Tibial artery (tissue), 4 donors: ENCODE measurements at regions not wholly inside any gene's neighbourhood (a gene's known extent, or its start where the extent isn't known, plus 50 kb on each side); places are given as distances from the start of the nearest gene placed in this dataset.

Source experiments
- DNase-seq, 2 donors: peaks; one replicate each; pipeline ENCODE4 v3.0.0-alpha.2; 2019
- H3K27ac ChIP-seq, 2 donors: fragments of 200-600 bp; sonication (generic) in 1 of 2; 1 replicate in 1 of 2; 2 replicates in 1 of 2; pipeline ENCODE4 v1.5.1; 2018 to 2019; ENCODE audit warnings: mild to moderate bottlenecking in 1 of 2
- H3K27me3 ChIP-seq, 2 donors: fragments of 200-600 bp; sonication (generic) in 1 of 2; one replicate each; pipeline versions ENCODE4 v1.5.1 to v1.6.0; 2016 to 2019
- H3K36me3 ChIP-seq, 3 donors: fragments of 200-600 bp; sonication (generic) in 2 of 3; one replicate each; pipeline ENCODE4 v1.5.1; 2016 to 2019; ENCODE audit warnings: mild to moderate bottlenecking in 2 of 3
- H3K4me1 ChIP-seq, 4 donors: fragments of 200-600 bp; sonication (generic) in 2 of 4; 1 replicate in 3 of 4; 2 replicates in 1 of 4; pipeline ENCODE4 v1.5.1; 2016 to 2019
- H3K4me3 ChIP-seq, 2 donors: fragments of 200-600 bp; sonication (generic) in 1 of 2; 1 replicate in 1 of 2; 2 replicates in 1 of 2; pipeline ENCODE4 v1.5.1; 2018 to 2019; ENCODE audit warnings: mild to moderate bottlenecking in 2 of 2
- H3K9me3 ChIP-seq, 3 donors: fragments of 200-600 bp; sonication (generic) in 1 of 3; one replicate each; pipeline ENCODE4 v1.5.1; 2016 to 2019
- CTCF ChIP-seq, 2 experiments: fragments of 200-600 bp in 1 of 2; fragments of 450-650 bp in 1 of 2; IDR thresholded peaks; one replicate each; pipeline ENCODE4 v1.5.1; 2017 to 2019; ENCODE audit warnings: antibody characterized with exemption in 2 of 2, mild to moderate bottlenecking in 1 of 2, moderate library complexity in 1 of 2
- intact Hi-C: fragments of 100-400 bp; cut with DNase I; formaldehyde crosslinking; loops from one replicate; pipeline ENCODE4 v1.15.0; 2023; ENCODE audit warnings: low total_unique reads

- H3K4me3 ChIP-seq: no peak overlapping the region
- no peak for DNase-seq
- no peak overlapping the region for H3K27ac ChIP-seq
- no peaks in the 10 kb centered on the region for H3K36me3 ChIP-seq
- no peaks in the 10 kb centered on the region for H3K9me3 ChIP-seq
- no peaks in the 10 kb centered on the region for H3K27me3 ChIP-seq
- H3K4me1 ChIP-seq: no peaks in the 10 kb centered on the region
- intact Hi-C loops: no loop called here
- TF ChIP-seq CTCF (IDR thresholded peaks at IDR 0.05): no peak
Observed at GRCh38 chr2:160735696-160736095, 242.1 kb upstream of the RBMS1 start.

- no peak for DNase-seq
- Histone ChIP-seq H3K27me3 (no peaks in the 10 kb centered on the region), H3K9me3 (no peaks in the 10 kb centered on the region), H3K27ac (no peak overlapping the region), H3K4me3 (no peak overlapping the region), H3K4me1 (no peaks in the 10 kb centered on the region), H3K36me3 (no peaks in the 10 kb centered on the region)
- TF ChIP-seq CTCF (IDR thresholded peaks at IDR 0.05): no peak
- intact Hi-C loops: no loop called here
Observed at GRCh38 chr2:160736148-160737028, 242.8 kb upstream of the RBMS1 start.

- no peaks in the 10 kb centered on the region for H3K4me1 ChIP-seq
- TF ChIP-seq CTCF (IDR thresholded peaks at IDR 0.05): no peak
Observed at GRCh38 chr2:160737247-160737646, 243.6 kb upstream of the RBMS1 start.

GRCh38 chr2:160741271-160741670 lies 247.7 kb upstream of the RBMS1 start:
- Histone ChIP-seq H3K36me3 (no peaks in the 10 kb centered on the region), H3K4me3 (no peak overlapping the region), H3K4me1 (no peaks in the 10 kb centered on the region), H3K9me3 (no peaks in the 10 kb centered on the region), H3K27me3 (no peaks in the 10 kb centered on the region), H3K27ac (no peak overlapping the region)
- TF ChIP-seq CTCF (IDR thresholded peaks at IDR 0.05): no peak
- DNase-seq: no peak
- intact Hi-C loops: no loop called here

More at GRCh38 chr2:160737247-160737646, 243.6 kb upstream of the RBMS1 start:
- no peak for DNase-seq
- Histone ChIP-seq H3K9me3 (no peaks in the 10 kb centered on the region), H3K27ac (no peak overlapping the region), H3K4me3 (no peak overlapping the region), H3K36me3 (no peaks in the 10 kb centered on the region), H3K27me3 (no peaks in the 10 kb centered on the region)
- intact Hi-C loops: no loop called here

- no peak overlapping the region for H3K4me3 ChIP-seq
- H3K27me3 ChIP-seq: no peaks in the 10 kb centered on the region
- no peak for DNase-seq
- TF ChIP-seq CTCF (IDR thresholded peaks at IDR 0.05): no peak
- no peak overlapping the region for H3K27ac ChIP-seq
- no peaks in the 10 kb centered on the region for H3K4me1 ChIP-seq
- intact Hi-C loops: no loop called here
- no peaks in the 10 kb centered on the region for H3K9me3 ChIP-seq
- H3K36me3 ChIP-seq: no peaks in the 10 kb centered on the region
Observed at GRCh38 chr2:160741815-160742214, 248.2 kb upstream of the RBMS1 start.
